OCI-LY7 (cell line): ENCODE measurements at regions not wholly inside any gene's neighbourhood (a gene's known extent, or its start where the extent isn't known, plus 50 kb on each side); places are given as distances from the start of the nearest gene placed in this dataset.

Experiments
- EZH2phosphoT487 ChIP-seq: fragments of 200-600 bp; sonication (generic); IDR thresholded peaks from 2 replicates; pipeline ENCODE4 v1.6.1; 2018; ENCODE audit warnings: low read depth, borderline replicate concordance, mild to moderate bottlenecking, mixed run types, antibody characterized with exemption, low read length, moderate library complexity, mixed read lengths
- TF ChIP-seq, protein P1 (sequence below): fragments of 200-600 bp; sonication (generic); conservative IDR thresholded peaks from 2 replicates; pipeline ENCODE4 v1.5.1; 2014; ENCODE audit warnings: mild to moderate bottlenecking, antibody characterized with exemption, low read length, moderate library complexity, mixed read lengths

GRCh38 chr3:16768014-16768413 lies 116.7 kb upstream of the PLCL2 start:
- TF ChIP-seq, protein P1, sequence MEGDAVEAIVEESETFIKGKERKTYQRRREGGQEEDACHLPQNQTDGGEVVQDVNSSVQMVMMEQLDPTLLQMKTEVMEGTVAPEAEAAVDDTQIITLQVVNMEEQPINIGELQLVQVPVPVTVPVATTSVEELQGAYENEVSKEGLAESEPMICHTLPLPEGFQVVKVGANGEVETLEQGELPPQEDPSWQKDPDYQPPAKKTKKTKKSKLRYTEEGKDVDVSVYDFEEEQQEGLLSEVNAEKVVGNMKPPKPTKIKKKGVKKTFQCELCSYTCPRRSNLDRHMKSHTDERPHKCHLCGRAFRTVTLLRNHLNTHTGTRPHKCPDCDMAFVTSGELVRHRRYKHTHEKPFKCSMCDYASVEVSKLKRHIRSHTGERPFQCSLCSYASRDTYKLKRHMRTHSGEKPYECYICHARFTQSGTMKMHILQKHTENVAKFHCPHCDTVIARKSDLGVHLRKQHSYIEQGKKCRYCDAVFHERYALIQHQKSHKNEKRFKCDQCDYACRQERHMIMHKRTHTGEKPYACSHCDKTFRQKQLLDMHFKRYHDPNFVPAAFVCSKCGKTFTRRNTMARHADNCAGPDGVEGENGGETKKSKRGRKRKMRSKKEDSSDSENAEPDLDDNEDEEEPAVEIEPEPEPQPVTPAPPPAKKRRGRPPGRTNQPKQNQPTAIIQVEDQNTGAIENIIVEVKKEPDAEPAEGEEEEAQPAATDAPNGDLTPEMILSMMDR = no peak
- TF ChIP-seq EZH2phosphoT487 = no peak
